Astrocyte of the cerebellum (primary cell): ENCODE measurements at regions not wholly inside any gene's neighbourhood (a gene's known extent, or its start where the extent isn't known, plus 50 kb on each side); places are given as distances from the start of the nearest gene placed in this dataset.

Experiments used
- DNase-seq: peaks from one replicate; pipeline ENCODE4 v3.0.0-alpha.2; 2011; ENCODE audit warnings: low read depth
- H3K4me3 ChIP-seq: 2 replicates; pipeline ENCODE4 v1.5.1; 2011; ENCODE audit warnings: mild to moderate bottlenecking, low read depth, low read length, moderate library complexity
- CTCF ChIP-seq: IDR thresholded peaks from 2 replicates; pipeline ENCODE4 v1.5.1; 2012; ENCODE audit warnings: low read length, low read depth, moderate library complexity, mild to moderate bottlenecking; ENCODE audit errors: missing control alignments
- in situ Hi-C: cut with HindIII; loops from 2 replicates; pipeline ENCODE4 v1.10.0; 2017; ENCODE audit warnings: low sequenced_read_pairs

- in situ Hi-C loops = no loop called here
- no peak for DNase-seq
- no peak for TF ChIP-seq CTCF
- H3K4me3 ChIP-seq = no peak overlapping the region
Observed at GRCh38 chr14:83017296-83017695, 1483.6 kb upstream of the SEL1L start.

GRCh38 chr14:83019744-83020414 is 1486.2 kb upstream of the SEL1L start:
- no peak for DNase-seq
- TF ChIP-seq CTCF = no peak
- in situ Hi-C loops = no loop called here
- H3K4me3 ChIP-seq = no peak overlapping the region

- in situ Hi-C loops = no loop called here
- no peak for DNase-seq
- TF ChIP-seq CTCF = no peak
- no peak overlapping the region for H3K4me3 ChIP-seq
Observed at GRCh38 chr14:83021323-83021722, 1487.7 kb upstream of the SEL1L start.

- in situ Hi-C loops = no loop called here
- no peak for TF ChIP-seq CTCF
- no peak overlapping the region for H3K4me3 ChIP-seq
- no peak for DNase-seq
Observed at GRCh38 chr14:83023369-83023768, 1489.7 kb upstream of the SEL1L start.

- H3K4me3 ChIP-seq = no peak overlapping the region
- in situ Hi-C loops = no loop called here
- no peak for DNase-seq
- no peak for TF ChIP-seq CTCF
Observed at GRCh38 chr14:83041224-83041623, 1507.6 kb upstream of the SEL1L start.

- in situ Hi-C loops = no loop called here
- no peak overlapping the region for H3K4me3 ChIP-seq
- TF ChIP-seq CTCF = no peak
- DNase-seq = no peak
Observed at GRCh38 chr14:83042858-83043257, 1509.2 kb upstream of the SEL1L start.
